ENCODE measurements at regions not wholly inside any gene's neighbourhood (a gene's known extent, or its start where the extent isn't known, plus 50 kb on each side); places are given as distances from the start of the nearest gene placed in this dataset.

- no peak for TF ChIP-seq EZH2 (IDR thresholded peaks at IDR 0.05; ENCODE audit: borderline replicate concordance, insufficient read depth, low read depth, low read length, poor library complexity, severe bottlenecking)
- TF ChIP-seq, protein P1, sequence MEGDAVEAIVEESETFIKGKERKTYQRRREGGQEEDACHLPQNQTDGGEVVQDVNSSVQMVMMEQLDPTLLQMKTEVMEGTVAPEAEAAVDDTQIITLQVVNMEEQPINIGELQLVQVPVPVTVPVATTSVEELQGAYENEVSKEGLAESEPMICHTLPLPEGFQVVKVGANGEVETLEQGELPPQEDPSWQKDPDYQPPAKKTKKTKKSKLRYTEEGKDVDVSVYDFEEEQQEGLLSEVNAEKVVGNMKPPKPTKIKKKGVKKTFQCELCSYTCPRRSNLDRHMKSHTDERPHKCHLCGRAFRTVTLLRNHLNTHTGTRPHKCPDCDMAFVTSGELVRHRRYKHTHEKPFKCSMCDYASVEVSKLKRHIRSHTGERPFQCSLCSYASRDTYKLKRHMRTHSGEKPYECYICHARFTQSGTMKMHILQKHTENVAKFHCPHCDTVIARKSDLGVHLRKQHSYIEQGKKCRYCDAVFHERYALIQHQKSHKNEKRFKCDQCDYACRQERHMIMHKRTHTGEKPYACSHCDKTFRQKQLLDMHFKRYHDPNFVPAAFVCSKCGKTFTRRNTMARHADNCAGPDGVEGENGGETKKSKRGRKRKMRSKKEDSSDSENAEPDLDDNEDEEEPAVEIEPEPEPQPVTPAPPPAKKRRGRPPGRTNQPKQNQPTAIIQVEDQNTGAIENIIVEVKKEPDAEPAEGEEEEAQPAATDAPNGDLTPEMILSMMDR (IDR thresholded peaks at IDR 0.05): no peak
Observed at GRCh38 chr6:158249340-158249836, 62.9 kb upstream of the TULP4 start.

Data from B cell (primary cell).